ENCODE measurements at regions not wholly inside any gene's neighbourhood (a gene's known extent, or its start where the extent isn't known, plus 50 kb on each side); places are given as distances from the start of the nearest gene placed in this dataset.

- Histone ChIP-seq H3K4me3 (ENCODE audit: low read depth, low read length) (no peak overlapping the region), H3K4me1 (ENCODE audit: control insufficient read depth, insufficient read depth, low read length, unreplicated experiment) (no peaks in the 10 kb centered on the region), H3K27ac (ENCODE audit: low read depth, low read length) (no peak overlapping the region), H3K79me2 (ENCODE audit: control insufficient read depth, insufficient read depth, low read length, unreplicated experiment) (no peaks in the 10 kb centered on the region), H3K27me3 (ENCODE audit: insufficient read depth, low read length) (no peaks in the 10 kb centered on the region), H3K36me3 (ENCODE audit: insufficient read depth, low read length) (no peaks in the 10 kb centered on the region), H2AFZ (ENCODE audit: low read length, unreplicated experiment) (no peak overlapping the region)
Measured at GRCh38 chr19:32197896-32198882, 147.2 kb upstream of the ZNF507 start.

- no peaks in the 10 kb centered on the region for H3K4me1 ChIP-seq (ENCODE audit: control insufficient read depth, insufficient read depth, low read length, unreplicated experiment)
- H3K36me3 ChIP-seq (ENCODE audit: insufficient read depth, low read length): no peaks in the 10 kb centered on the region
- no peaks in the 10 kb centered on the region for H3K27me3 ChIP-seq (ENCODE audit: insufficient read depth, low read length)
- no peak overlapping the region for H3K4me3 ChIP-seq (ENCODE audit: low read depth, low read length)
- no peak overlapping the region for H2AFZ ChIP-seq (ENCODE audit: low read length, unreplicated experiment)
- no peaks in the 10 kb centered on the region for H3K79me2 ChIP-seq (ENCODE audit: control insufficient read depth, insufficient read depth, low read length, unreplicated experiment)
- H3K27ac ChIP-seq (ENCODE audit: low read depth, low read length): no peak overlapping the region
Measured at GRCh38 chr19:32199501-32200040, 145.8 kb upstream of the ZNF507 start.

GRCh38 chr19:32200312-32201038 lies 144.9 kb upstream of the ZNF507 start:
- Histone ChIP-seq H2AFZ (ENCODE audit: low read length, unreplicated experiment) (no peak overlapping the region), H3K4me1 (ENCODE audit: control insufficient read depth, insufficient read depth, low read length, unreplicated experiment) (no peaks in the 10 kb centered on the region), H3K27ac (ENCODE audit: low read depth, low read length) (no peak overlapping the region), H3K27me3 (ENCODE audit: insufficient read depth, low read length) (no peaks in the 10 kb centered on the region), H3K79me2 (ENCODE audit: control insufficient read depth, insufficient read depth, low read length, unreplicated experiment) (no peaks in the 10 kb centered on the region), H3K4me3 (ENCODE audit: low read depth, low read length) (no peak overlapping the region), H3K36me3 (ENCODE audit: insufficient read depth, low read length) (no peaks in the 10 kb centered on the region)

GRCh38 chr19:32201211-32201610 lies 144.2 kb upstream of the ZNF507 start:
- Histone ChIP-seq H3K27ac (ENCODE audit: low read depth, low read length) (no peak overlapping the region), H3K4me1 (ENCODE audit: control insufficient read depth, insufficient read depth, low read length, unreplicated experiment) (no peaks in the 10 kb centered on the region), H2AFZ (ENCODE audit: low read length, unreplicated experiment) (no peak overlapping the region), H3K27me3 (ENCODE audit: insufficient read depth, low read length) (no peaks in the 10 kb centered on the region), H3K36me3 (ENCODE audit: insufficient read depth, low read length) (no peaks in the 10 kb centered on the region), H3K79me2 (ENCODE audit: control insufficient read depth, insufficient read depth, low read length, unreplicated experiment) (no peaks in the 10 kb centered on the region), H3K4me3 (ENCODE audit: low read depth, low read length) (no peak overlapping the region)

- no peak overlapping the region for H3K4me3 ChIP-seq (ENCODE audit: low read depth, low read length)
Measured at GRCh38 chr19:32201636-32202051, 143.8 kb upstream of the ZNF507 start.

GRCh38 chr19:32202244-32202643 lies 143.2 kb upstream of the ZNF507 start:
- no peak overlapping the region for H3K4me3 ChIP-seq (ENCODE audit: low read depth, low read length)
- no peaks in the 10 kb centered on the region for H3K79me2 ChIP-seq (ENCODE audit: control insufficient read depth, insufficient read depth, low read length, unreplicated experiment)
- no peaks in the 10 kb centered on the region for H3K27me3 ChIP-seq (ENCODE audit: insufficient read depth, low read length)
- no peaks in the 10 kb centered on the region for H3K36me3 ChIP-seq (ENCODE audit: insufficient read depth, low read length)
- H2AFZ ChIP-seq (ENCODE audit: low read length, unreplicated experiment): no peak overlapping the region
- H3K4me1 ChIP-seq (ENCODE audit: control insufficient read depth, insufficient read depth, low read length, unreplicated experiment): no peaks in the 10 kb centered on the region
- H3K27ac ChIP-seq (ENCODE audit: low read depth, low read length): no peak overlapping the region

More at GRCh38 chr19:32201636-32202051, 143.8 kb upstream of the ZNF507 start:
- H3K27me3 ChIP-seq (ENCODE audit: insufficient read depth, low read length): no peaks in the 10 kb centered on the region
- no peaks in the 10 kb centered on the region for H3K4me1 ChIP-seq (ENCODE audit: control insufficient read depth, insufficient read depth, low read length, unreplicated experiment)
- H2AFZ ChIP-seq (ENCODE audit: low read length, unreplicated experiment): no peak overlapping the region
- H3K79me2 ChIP-seq (ENCODE audit: control insufficient read depth, insufficient read depth, low read length, unreplicated experiment): no peaks in the 10 kb centered on the region
- H3K27ac ChIP-seq (ENCODE audit: low read depth, low read length): no peak overlapping the region
- H3K36me3 ChIP-seq (ENCODE audit: insufficient read depth, low read length): no peaks in the 10 kb centered on the region

- Histone ChIP-seq H3K27me3 (ENCODE audit: insufficient read depth, low read length) (no peaks in the 10 kb centered on the region), H3K4me1 (ENCODE audit: control insufficient read depth, insufficient read depth, low read length, unreplicated experiment) (no peaks in the 10 kb centered on the region), H3K79me2 (ENCODE audit: control insufficient read depth, insufficient read depth, low read length, unreplicated experiment) (no peaks in the 10 kb centered on the region), H3K4me3 (ENCODE audit: low read depth, low read length) (no peak overlapping the region), H3K36me3 (ENCODE audit: insufficient read depth, low read length) (no peaks in the 10 kb centered on the region), H2AFZ (ENCODE audit: low read length, unreplicated experiment) (no peak overlapping the region), H3K27ac (ENCODE audit: low read depth, low read length) (no peak overlapping the region)
Measured at GRCh38 chr19:32203161-32203560, 142.2 kb upstream of the ZNF507 start.

- Histone ChIP-seq H3K36me3 (ENCODE audit: insufficient read depth, low read length) (no peaks in the 10 kb centered on the region), H3K27me3 (ENCODE audit: insufficient read depth, low read length) (no peaks in the 10 kb centered on the region), H3K79me2 (ENCODE audit: control insufficient read depth, insufficient read depth, low read length, unreplicated experiment) (no peaks in the 10 kb centered on the region)
Measured at GRCh38 chr19:32206065-32206464, 139.3 kb upstream of the ZNF507 start.

GRCh38 chr19:32208060-32208459 lies 137.3 kb upstream of the ZNF507 start:
- Histone ChIP-seq H3K79me2 (ENCODE audit: control insufficient read depth, insufficient read depth, low read length, unreplicated experiment) (no peaks in the 10 kb centered on the region), H2AFZ (ENCODE audit: low read length, unreplicated experiment) (no peak overlapping the region), H3K36me3 (ENCODE audit: insufficient read depth, low read length) (no peaks in the 10 kb centered on the region), H3K4me1 (ENCODE audit: control insufficient read depth, insufficient read depth, low read length, unreplicated experiment) (no peaks in the 10 kb centered on the region), H3K4me3 (ENCODE audit: low read depth, low read length) (no peak overlapping the region), H3K27me3 (ENCODE audit: insufficient read depth, low read length) (no peaks in the 10 kb centered on the region), H3K27ac (ENCODE audit: low read depth, low read length) (no peak overlapping the region)

More at GRCh38 chr19:32206065-32206464, 139.3 kb upstream of the ZNF507 start:
- Histone ChIP-seq H3K4me1 (ENCODE audit: control insufficient read depth, insufficient read depth, low read length, unreplicated experiment) (no peaks in the 10 kb centered on the region), H3K27ac (ENCODE audit: low read depth, low read length) (no peak overlapping the region), H2AFZ (ENCODE audit: low read length, unreplicated experiment) (no peak overlapping the region), H3K4me3 (ENCODE audit: low read depth, low read length) (no peak overlapping the region)

GRCh38 chr19:32219392-32219791 lies 126.0 kb upstream of the ZNF507 start:
- H3K79me2 ChIP-seq (ENCODE audit: control insufficient read depth, insufficient read depth, low read length, unreplicated experiment): no peaks in the 10 kb centered on the region
- H2AFZ ChIP-seq (ENCODE audit: low read length, unreplicated experiment): no peak overlapping the region
- no peaks in the 10 kb centered on the region for H3K4me1 ChIP-seq (ENCODE audit: control insufficient read depth, insufficient read depth, low read length, unreplicated experiment)
- no peaks in the 10 kb centered on the region for H3K27me3 ChIP-seq (ENCODE audit: insufficient read depth, low read length)
- no peak overlapping the region for H3K4me3 ChIP-seq (ENCODE audit: low read depth, low read length)
- no peak overlapping the region for H3K27ac ChIP-seq (ENCODE audit: low read depth, low read length)
- H3K36me3 ChIP-seq (ENCODE audit: insufficient read depth, low read length): no peaks in the 10 kb centered on the region

All from ACC112 (cell line).